ENCODE measurements at regions not wholly inside any gene's neighbourhood (a gene's known extent, or its start where the extent isn't known, plus 50 kb on each side); places are given as distances from the start of the nearest gene placed in this dataset.

GRCh38 chr7:135847242-135847641 is 98.6 kb upstream of the FAM180A start:
- H3K27ac ChIP-seq (ENCODE audit: low read length): no peak overlapping the region
- no peaks in the 10 kb centered on the region for H3K27me3 ChIP-seq (ENCODE audit: control insufficient read depth, insufficient read depth, low read length)
- DNase-seq (ENCODE audit: low read depth, low spot score): no peak
- WGBS (ENCODE audit: insufficient coverage, insufficient read length): no CpG with 5 or more reads among the region's 2 CpGs
- no peaks in the 10 kb centered on the region for H3K36me3 ChIP-seq (ENCODE audit: control insufficient read depth, insufficient read depth, low read length)
- H3K4me1 ChIP-seq (ENCODE audit: control insufficient read depth, insufficient read depth, low read length): no peaks in the 10 kb centered on the region
- no peaks in the 10 kb centered on the region for H3K9me3 ChIP-seq (ENCODE audit: control insufficient read depth, insufficient read depth, low read length)
- no peak overlapping the region for H3K4me3 ChIP-seq (ENCODE audit: low read length)

DNA sequence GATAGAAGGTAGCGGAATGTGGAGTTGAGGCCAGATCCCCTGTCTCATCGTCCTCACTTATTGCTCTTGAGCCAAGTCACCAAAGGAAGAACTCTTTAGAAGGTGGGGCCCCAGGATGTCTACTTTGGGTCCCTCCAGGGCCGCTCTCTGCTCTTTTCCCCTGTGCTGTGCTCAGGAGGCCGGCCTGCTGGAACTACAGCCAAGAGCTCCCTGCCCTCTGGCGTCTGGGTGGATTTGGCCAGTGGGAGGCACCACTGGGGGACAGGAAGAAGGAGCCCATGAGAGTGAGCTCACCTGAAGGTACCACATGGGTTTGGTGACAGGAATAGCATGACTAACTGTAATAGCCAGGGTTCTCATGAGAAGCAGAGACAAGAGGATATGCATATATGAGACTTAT is 97.7 kb upstream of the FAM180A start:
- no peaks in the 10 kb centered on the region for H3K36me3 ChIP-seq (ENCODE audit: control insufficient read depth, insufficient read depth, low read length)
- DNase-seq (ENCODE audit: low read depth, low spot score): no peak
- no peaks in the 10 kb centered on the region for H3K4me1 ChIP-seq (ENCODE audit: control insufficient read depth, insufficient read depth, low read length)
- H3K27me3 ChIP-seq (ENCODE audit: control insufficient read depth, insufficient read depth, low read length): no peaks in the 10 kb centered on the region
- WGBS (ENCODE audit: insufficient coverage, insufficient read length): no CpG with 5 or more reads among the region's 5 CpGs
- no peak overlapping the region for H3K27ac ChIP-seq (ENCODE audit: low read length)
- no peaks in the 10 kb centered on the region for H3K9me3 ChIP-seq (ENCODE audit: control insufficient read depth, insufficient read depth, low read length)
- no peak overlapping the region for H3K4me3 ChIP-seq (ENCODE audit: low read length)

DNA sequence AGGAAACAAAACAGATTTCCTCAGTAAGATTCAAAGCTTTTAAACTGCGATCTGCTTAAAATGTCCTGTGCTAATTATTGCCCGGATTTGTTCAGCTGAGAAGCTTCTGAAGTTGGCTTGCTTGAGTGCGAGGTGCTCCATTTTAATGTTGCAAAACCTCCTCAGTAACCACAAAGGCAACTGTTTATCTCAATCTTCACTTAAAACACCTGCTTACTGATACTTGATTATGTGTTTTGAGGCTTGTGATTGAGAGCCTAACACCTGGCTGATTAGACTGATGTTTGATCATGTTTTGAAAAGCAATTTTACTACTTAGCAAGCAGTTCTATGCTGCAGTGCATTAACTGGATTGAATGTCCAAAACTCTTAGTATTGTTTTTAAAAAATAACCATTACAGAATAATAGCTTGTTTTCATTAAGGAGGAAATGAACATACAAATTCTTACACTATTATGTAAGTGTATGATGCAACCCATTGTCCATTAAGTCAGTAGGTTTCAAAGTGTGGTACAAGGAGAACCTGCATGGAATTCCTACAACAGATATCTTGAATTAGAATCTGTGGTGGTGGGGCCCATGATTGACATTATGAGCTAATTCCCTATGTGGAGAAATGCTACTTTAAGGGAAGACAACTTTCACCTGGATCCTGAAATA is 96.9 kb upstream of the FAM180A start:
- no peaks in the 10 kb centered on the region for H3K9me3 ChIP-seq (ENCODE audit: control insufficient read depth, insufficient read depth, low read length)
- no peaks in the 10 kb centered on the region for H3K4me1 ChIP-seq (ENCODE audit: control insufficient read depth, insufficient read depth, low read length)
- no peak overlapping the region for H3K4me3 ChIP-seq (ENCODE audit: low read length)
- WGBS (ENCODE audit: insufficient coverage, insufficient read length): no CpG with 5 or more reads among the region's 3 CpGs
- H3K27me3 ChIP-seq (ENCODE audit: control insufficient read depth, insufficient read depth, low read length): no peaks in the 10 kb centered on the region
- no peak for DNase-seq (ENCODE audit: low read depth, low spot score)
- no peaks in the 10 kb centered on the region for H3K36me3 ChIP-seq (ENCODE audit: control insufficient read depth, insufficient read depth, low read length)
- no peak overlapping the region for H3K27ac ChIP-seq (ENCODE audit: low read length)

DNA sequence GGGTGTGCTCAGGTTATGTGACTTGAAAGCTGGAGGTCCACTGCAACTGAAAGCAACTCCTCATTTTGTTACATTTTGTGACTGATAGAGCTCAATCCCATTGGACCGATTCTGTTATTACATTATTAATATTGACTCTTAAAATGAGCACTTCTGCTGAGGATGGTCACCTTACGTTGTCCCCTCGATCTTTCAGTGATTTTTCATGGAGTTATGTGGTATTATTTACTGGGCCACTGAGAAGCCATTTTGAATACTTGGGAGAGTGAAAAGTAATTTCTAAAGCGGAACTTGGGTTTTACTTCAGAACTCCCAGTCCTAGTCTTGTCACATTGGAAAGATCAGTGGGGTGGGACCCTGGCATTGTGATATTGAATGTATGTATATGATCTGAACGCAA is 96.3 kb upstream of the FAM180A start:
- no peak for DNase-seq (ENCODE audit: low read depth, low spot score)
- Histone ChIP-seq H3K4me1 (ENCODE audit: control insufficient read depth, insufficient read depth, low read length) (no peaks in the 10 kb centered on the region), H3K27me3 (ENCODE audit: control insufficient read depth, insufficient read depth, low read length) (no peaks in the 10 kb centered on the region), H3K27ac (ENCODE audit: low read length) (no peak overlapping the region), H3K4me3 (ENCODE audit: low read length) (no peak overlapping the region), H3K9me3 (ENCODE audit: control insufficient read depth, insufficient read depth, low read length) (no peaks in the 10 kb centered on the region), H3K36me3 (ENCODE audit: control insufficient read depth, insufficient read depth, low read length) (no peaks in the 10 kb centered on the region)
- no CpG with 5 or more reads among the region's 5 CpGs for WGBS (ENCODE audit: insufficient coverage, insufficient read length)

DNA sequence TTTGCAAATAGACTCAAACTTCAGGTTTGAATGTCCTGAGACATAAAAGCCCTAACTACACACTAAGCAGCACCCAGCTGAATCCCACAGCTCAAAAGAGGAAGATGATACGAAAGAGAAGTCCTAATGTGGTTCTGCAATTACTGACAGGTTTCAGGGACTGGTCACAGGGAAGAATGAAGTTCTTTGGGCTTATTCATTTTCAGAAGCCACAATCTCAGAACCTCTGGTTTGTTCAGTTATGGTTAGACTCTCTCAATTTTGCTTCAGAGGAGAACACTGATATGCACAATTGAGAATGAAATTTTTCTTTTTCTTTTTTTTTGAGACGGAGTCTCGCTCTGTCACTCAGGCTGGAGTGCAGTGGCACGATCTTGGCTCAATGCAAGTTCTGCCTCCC is 94.6 kb upstream of the FAM180A start:
- DNase-seq (ENCODE audit: low read depth, low spot score): no peak
- Histone ChIP-seq H3K27ac (ENCODE audit: low read length) (no peak overlapping the region), H3K9me3 (ENCODE audit: control insufficient read depth, insufficient read depth, low read length) (no peaks in the 10 kb centered on the region), H3K4me3 (ENCODE audit: low read length) (no peak overlapping the region), H3K4me1 (ENCODE audit: control insufficient read depth, insufficient read depth, low read length) (no peaks in the 10 kb centered on the region), H3K36me3 (ENCODE audit: control insufficient read depth, insufficient read depth, low read length) (no peaks in the 10 kb centered on the region), H3K27me3 (ENCODE audit: control insufficient read depth, insufficient read depth, low read length) (no peaks in the 10 kb centered on the region)
- no CpG with 5 or more reads among the region's 4 CpGs for WGBS (ENCODE audit: insufficient coverage, insufficient read length)

DNA sequence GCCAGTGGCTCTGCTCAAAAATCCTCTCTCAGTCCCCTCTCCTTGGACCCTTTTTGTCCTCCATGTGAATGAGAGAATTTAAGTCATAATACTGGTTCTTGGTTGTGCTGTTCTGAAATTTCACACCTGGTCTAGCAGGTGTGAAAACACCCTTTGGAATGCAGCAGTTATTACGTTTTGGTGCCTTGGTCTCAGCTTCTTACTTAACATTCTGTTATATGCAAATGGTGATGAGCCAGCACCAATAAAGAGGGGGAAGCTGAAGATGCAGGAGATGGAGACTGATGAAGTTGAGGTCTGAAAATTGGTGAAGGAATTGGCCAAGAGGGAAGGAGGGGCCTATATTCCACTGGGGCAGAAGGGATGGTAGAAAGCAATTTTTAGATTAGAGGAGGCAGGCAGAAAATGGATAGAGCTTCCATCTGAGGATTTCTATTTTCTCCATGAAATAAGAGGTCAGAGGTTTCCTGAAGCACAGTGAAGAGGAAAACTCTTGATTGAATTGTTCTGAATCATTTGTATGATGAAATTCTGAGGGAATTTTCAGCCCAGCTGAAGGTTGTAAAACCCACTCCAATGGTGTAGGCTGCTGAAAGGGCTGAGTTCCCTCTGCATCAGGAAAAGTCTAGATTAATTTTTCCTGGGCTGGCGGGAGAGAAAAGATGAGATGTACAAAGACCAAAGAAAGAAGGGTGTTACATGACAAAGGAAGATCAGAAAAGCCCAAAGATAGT is 94.0 kb upstream of the FAM180A start:
- no peak for DNase-seq (ENCODE audit: low read depth, low spot score)
- H3K9me3 ChIP-seq (ENCODE audit: control insufficient read depth, insufficient read depth, low read length): no peaks in the 10 kb centered on the region
- H3K4me1 ChIP-seq (ENCODE audit: control insufficient read depth, insufficient read depth, low read length): no peaks in the 10 kb centered on the region
- no CpG with 5 or more reads among the region's 2 CpGs for WGBS (ENCODE audit: insufficient coverage, insufficient read length)
- no peaks in the 10 kb centered on the region for H3K27me3 ChIP-seq (ENCODE audit: control insufficient read depth, insufficient read depth, low read length)
- no peak overlapping the region for H3K4me3 ChIP-seq (ENCODE audit: low read length)
- no peaks in the 10 kb centered on the region for H3K36me3 ChIP-seq (ENCODE audit: control insufficient read depth, insufficient read depth, low read length)
- no peak overlapping the region for H3K27ac ChIP-seq (ENCODE audit: low read length)

DNA sequence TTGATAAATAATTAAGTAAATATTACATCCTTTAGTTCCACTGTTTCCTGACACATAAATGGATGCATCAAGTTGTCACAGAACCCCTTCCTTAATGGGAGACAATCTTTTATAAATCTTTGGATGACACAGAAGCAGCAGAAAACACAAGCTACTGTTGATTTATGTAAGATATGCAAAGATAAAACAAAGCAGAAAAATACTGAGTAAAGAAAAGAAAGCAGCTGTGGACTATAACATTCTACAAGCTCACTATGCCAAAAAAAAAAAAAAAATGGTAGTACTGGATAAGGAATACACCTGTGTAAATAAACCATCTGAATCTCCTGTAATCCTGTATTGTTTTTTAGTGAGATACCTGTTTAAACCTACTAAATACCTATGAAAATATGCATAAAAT is 92.0 kb upstream of the FAM180A start:
- no peaks in the 10 kb centered on the region for H3K9me3 ChIP-seq (ENCODE audit: control insufficient read depth, insufficient read depth, low read length)
- no peak overlapping the region for H3K4me3 ChIP-seq (ENCODE audit: low read length)
- no peak overlapping the region for H3K27ac ChIP-seq (ENCODE audit: low read length)
- no peak for DNase-seq (ENCODE audit: low read depth, low spot score)
- no peaks in the 10 kb centered on the region for H3K4me1 ChIP-seq (ENCODE audit: control insufficient read depth, insufficient read depth, low read length)
- H3K36me3 ChIP-seq (ENCODE audit: control insufficient read depth, insufficient read depth, low read length): no peaks in the 10 kb centered on the region
- no peaks in the 10 kb centered on the region for H3K27me3 ChIP-seq (ENCODE audit: control insufficient read depth, insufficient read depth, low read length)

DNA sequence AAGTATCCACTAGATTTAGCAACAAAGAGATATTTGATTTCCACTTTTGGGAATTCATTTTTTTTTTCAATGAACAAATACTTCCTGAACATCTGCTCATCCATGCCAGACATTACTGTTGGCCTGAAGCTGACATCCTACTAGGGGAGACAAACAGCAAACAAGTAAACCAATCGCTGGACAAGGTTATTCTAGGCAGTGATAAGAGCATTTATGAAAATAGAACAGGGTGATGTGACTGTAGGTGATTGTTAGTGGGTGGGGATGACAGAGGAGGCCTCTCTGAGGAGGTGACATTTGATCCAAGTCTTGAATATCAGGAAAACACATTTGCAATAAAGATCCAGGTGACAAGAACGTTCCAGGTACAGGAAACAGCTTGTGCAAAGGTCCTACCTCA is 89.1 kb upstream of the FAM180A start:
- no peaks in the 10 kb centered on the region for H3K36me3 ChIP-seq (ENCODE audit: control insufficient read depth, insufficient read depth, low read length)
- no peaks in the 10 kb centered on the region for H3K27me3 ChIP-seq (ENCODE audit: control insufficient read depth, insufficient read depth, low read length)
- WGBS (ENCODE audit: insufficient coverage, insufficient read length): no CpG with 5 or more reads among the region's 2 CpGs
- no peaks in the 10 kb centered on the region for H3K4me1 ChIP-seq (ENCODE audit: control insufficient read depth, insufficient read depth, low read length)
- H3K4me3 ChIP-seq (ENCODE audit: low read length): no peak overlapping the region
- no peaks in the 10 kb centered on the region for H3K9me3 ChIP-seq (ENCODE audit: control insufficient read depth, insufficient read depth, low read length)
- H3K27ac ChIP-seq (ENCODE audit: low read length): no peak overlapping the region
- no peak for DNase-seq (ENCODE audit: low read depth, low spot score)

DNA sequence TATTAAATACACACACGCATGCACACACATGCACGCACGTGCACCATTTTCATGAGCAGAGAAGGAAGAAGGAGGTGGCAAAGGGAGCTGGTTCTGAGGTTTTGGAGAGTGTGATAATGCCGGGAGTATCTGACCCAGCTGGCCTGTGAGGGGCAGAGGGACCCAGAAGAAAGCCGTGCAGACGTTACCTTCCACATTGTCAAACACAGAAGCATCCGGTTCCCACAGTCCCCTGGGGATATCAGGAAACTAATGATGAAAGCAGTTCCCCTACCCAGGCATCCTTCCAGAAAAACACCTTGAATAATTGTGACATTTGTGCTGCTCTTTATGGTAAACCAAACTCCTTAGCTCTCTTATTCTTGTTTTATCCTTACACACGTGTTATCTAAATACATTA is 85.7 kb upstream of the FAM180A start:
- no CpG with 5 or more reads among the region's 8 CpGs for WGBS (ENCODE audit: insufficient coverage, insufficient read length)
- no peaks in the 10 kb centered on the region; the same call in 1 of the 2 replicates for H3K4me1 ChIP-seq (ENCODE audit: control insufficient read depth, insufficient read depth, low read length)
- no peaks in the 10 kb centered on the region for H3K9me3 ChIP-seq (ENCODE audit: control insufficient read depth, insufficient read depth, low read length)
- no peaks in the 10 kb centered on the region for H3K27me3 ChIP-seq (ENCODE audit: control insufficient read depth, insufficient read depth, low read length)
- H3K36me3 ChIP-seq (ENCODE audit: control insufficient read depth, insufficient read depth, low read length): no peaks in the 10 kb centered on the region
- DNase-seq (ENCODE audit: low read depth, low spot score): no peak
- no peak overlapping the region for H3K4me3 ChIP-seq (ENCODE audit: low read length)
- no peak overlapping the region for H3K27ac ChIP-seq (ENCODE audit: low read length)

DNA sequence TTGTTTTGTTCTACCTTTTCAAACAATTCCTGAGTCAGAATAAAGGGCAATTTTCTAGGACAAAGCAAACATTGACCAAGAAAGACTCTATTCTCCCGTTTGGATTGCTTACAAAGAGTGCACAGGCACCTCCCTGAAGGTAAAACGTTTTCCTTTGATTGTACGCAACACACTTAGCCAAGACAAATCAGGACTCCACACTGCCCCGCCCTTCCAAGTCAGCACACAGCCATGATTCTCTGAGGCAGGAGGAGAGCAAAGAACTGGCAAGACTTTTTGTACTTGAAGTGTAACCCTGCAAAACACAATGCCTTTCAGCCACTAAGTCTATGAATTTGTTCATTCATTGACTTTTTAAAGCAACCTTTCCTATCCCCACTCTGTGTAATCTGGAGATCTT is 85.0 kb upstream of the FAM180A start:
- H3K9me3 ChIP-seq (ENCODE audit: control insufficient read depth, insufficient read depth, low read length): no peaks in the 10 kb centered on the region
- WGBS (ENCODE audit: insufficient coverage, insufficient read length): no CpG with 5 or more reads among the region's 4 CpGs
- no peak overlapping the region for H3K27ac ChIP-seq (ENCODE audit: low read length)
- no peaks in the 10 kb centered on the region; the same call in 1 of the 2 replicates for H3K4me1 ChIP-seq (ENCODE audit: control insufficient read depth, insufficient read depth, low read length)
- no peak for DNase-seq (ENCODE audit: low read depth, low spot score)
- no peak overlapping the region for H3K4me3 ChIP-seq (ENCODE audit: low read length)
- no peaks in the 10 kb centered on the region for H3K27me3 ChIP-seq (ENCODE audit: control insufficient read depth, insufficient read depth, low read length)
- H3K36me3 ChIP-seq (ENCODE audit: control insufficient read depth, insufficient read depth, low read length): no peaks in the 10 kb centered on the region
